Neural progenitor cell (in vitro differentiated cells): ENCODE measurements at regions not wholly inside any gene's neighbourhood (a gene's known extent, or its start where the extent isn't known, plus 50 kb on each side); places are given as distances from the start of the nearest gene placed in this dataset.

Experiments used
- CTCF ChIP-seq: fragments of 200-600 bp; sonication (generic); IDR thresholded peaks from 2 replicates; pipeline ENCODE4 v1.5.1; 2017; ENCODE audit warnings: antibody characterized with exemption, mild to moderate bottlenecking
- EZH2 ChIP-seq: fragments of 200-600 bp; sonication (generic); IDR thresholded peaks from 2 replicates; pipeline ENCODE4 v1.6.1; 2017; ENCODE audit warnings: antibody characterized with exemption, mild to moderate bottlenecking, moderate library complexity
- EZH2phosphoT487 ChIP-seq: fragments of 200-600 bp; sonication (generic); IDR thresholded peaks from 2 replicates; pipeline ENCODE4 v1.6.1; 2017; ENCODE audit warnings: antibody characterized with exemption

GRCh38 chr3:177538750-177539730 is 341.8 kb upstream of the TBL1XR1 start:
- no peak for TF ChIP-seq CTCF
- TF ChIP-seq EZH2 = no peak
- TF ChIP-seq EZH2phosphoT487 = no peak
